GM23338 (cell line): ENCODE measurements at regions not wholly inside any gene's neighbourhood (a gene's known extent, or its start where the extent isn't known, plus 50 kb on each side); places are given as distances from the start of the nearest gene placed in this dataset.

ENCODE experiments used
- EZH2 ChIP-seq: fragments of 200-600 bp; sonication (generic); IDR thresholded peaks from one replicate; pipeline ENCODE4 v1.8.0; 2017; ENCODE audit warnings: antibody characterized with exemption, mild to moderate bottlenecking, low read depth; ENCODE audit not compliant: unreplicated experiment
- POLR2AphosphoS5 ChIP-seq: IDR thresholded peaks from 2 replicates; pipeline ENCODE4 v1.6.1; 2016; ENCODE audit warnings: antibody characterized with exemption, low read depth
- TF ChIP-seq, protein P1 (sequence below), 2 experiments: fragments of 200-600 bp in 1 of 2; sonication (generic) in 1 of 2; conservative IDR thresholded peaks; 2 replicates each; pipeline versions ENCODE4 v1.5.1 to v1.6.1; 2016 to 2017; ENCODE audit warnings: antibody characterized with exemption in 2 of 2, low read depth in 2 of 2, mild to moderate bottlenecking in 2 of 2, moderate library complexity in 1 of 2

DNA sequence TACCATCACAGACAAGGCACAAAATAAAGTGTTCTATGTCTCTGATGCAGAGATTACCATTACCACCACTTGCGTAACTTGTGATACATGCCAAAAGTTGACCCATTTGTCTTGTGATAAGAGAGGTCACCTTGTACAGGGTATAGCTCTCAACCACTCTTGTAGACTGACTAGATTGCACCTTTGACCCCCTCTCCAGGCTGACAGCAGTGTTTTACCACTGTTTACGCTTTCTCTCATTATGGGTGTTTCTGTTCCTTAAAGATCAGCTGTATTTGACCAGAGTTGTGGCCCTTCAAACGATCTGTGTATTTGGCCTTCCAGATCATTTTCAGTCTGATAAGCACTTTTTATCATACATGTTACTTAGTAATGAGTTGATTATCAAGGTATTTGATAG is 215.7 kb upstream of the HNMT start:
- TF ChIP-seq EZH2, result no peak
- TF ChIP-seq, protein P1, sequence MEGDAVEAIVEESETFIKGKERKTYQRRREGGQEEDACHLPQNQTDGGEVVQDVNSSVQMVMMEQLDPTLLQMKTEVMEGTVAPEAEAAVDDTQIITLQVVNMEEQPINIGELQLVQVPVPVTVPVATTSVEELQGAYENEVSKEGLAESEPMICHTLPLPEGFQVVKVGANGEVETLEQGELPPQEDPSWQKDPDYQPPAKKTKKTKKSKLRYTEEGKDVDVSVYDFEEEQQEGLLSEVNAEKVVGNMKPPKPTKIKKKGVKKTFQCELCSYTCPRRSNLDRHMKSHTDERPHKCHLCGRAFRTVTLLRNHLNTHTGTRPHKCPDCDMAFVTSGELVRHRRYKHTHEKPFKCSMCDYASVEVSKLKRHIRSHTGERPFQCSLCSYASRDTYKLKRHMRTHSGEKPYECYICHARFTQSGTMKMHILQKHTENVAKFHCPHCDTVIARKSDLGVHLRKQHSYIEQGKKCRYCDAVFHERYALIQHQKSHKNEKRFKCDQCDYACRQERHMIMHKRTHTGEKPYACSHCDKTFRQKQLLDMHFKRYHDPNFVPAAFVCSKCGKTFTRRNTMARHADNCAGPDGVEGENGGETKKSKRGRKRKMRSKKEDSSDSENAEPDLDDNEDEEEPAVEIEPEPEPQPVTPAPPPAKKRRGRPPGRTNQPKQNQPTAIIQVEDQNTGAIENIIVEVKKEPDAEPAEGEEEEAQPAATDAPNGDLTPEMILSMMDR (conservative IDR thresholded peaks at IDR 0.05; ENCODE audit: low read depth in 2 of 2), result no peak
- TF ChIP-seq POLR2AphosphoS5, result no peak
